AML-193 (cell line): ENCODE measurements at regions not wholly inside any gene's neighbourhood (a gene's known extent, or its start where the extent isn't known, plus 50 kb on each side); places are given as distances from the start of the nearest gene placed in this dataset.
"Not testable (repeated sequence)": the region's sequence is repeated elsewhere in the genome, so short reads cannot be mapped to it uniquely, and the experiment has no call there.

Experiments used
- DNase-seq, 2 experiments: peaks; one replicate each; lab custom pipeline; 2025; lab: John Stamatoyannopoulos, UW

DNA sequence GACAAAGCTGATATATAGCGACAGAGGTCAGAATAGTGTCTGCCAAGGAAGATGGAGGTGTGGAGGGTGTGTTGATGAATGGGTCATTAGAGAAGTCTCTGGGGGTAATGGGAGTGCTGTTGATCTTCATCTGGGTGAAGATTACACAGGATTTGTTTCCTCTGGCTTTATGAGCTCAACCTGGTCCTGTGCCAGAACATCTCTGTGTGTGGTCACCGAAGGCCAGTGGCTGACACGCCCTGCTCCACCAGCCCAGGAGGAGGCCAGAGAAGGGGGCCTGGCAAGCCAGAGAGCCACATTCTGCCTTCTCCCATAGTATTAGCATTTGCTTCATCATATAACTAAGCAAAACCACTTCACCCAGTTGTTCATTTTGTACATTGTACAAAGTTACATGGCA, 121.1 kb downstream of the ZNF621 start:
- DNase-seq: no peak

DNA sequence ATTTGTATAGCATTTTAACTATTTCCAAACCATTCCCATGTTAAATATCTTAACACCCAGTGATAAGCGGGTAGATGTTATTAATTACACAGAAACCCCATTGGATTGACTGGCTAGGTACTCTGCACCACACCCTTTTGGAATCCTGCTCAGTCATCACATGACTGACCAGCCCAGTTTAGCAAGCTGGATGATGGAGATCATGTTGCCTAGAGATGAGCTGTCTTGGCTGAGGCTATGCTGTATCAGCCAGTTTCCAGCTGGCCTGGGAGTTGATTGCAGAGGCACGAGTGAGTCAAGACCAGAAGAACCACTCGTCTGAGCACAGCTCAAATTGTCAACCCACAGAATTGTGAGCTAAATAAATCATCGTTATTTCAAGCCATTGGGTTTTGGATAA, 124.6 kb downstream of the ZNF621 start:
- no peak for DNase-seq

- no peak for DNase-seq
These were observed 127.3 kb downstream of the ZNF621 start for GRCh38 chr3:40652072-40652471.

GRCh38 chr3:40653001-40653400, 128.2 kb downstream of the ZNF621 start:
- DNase-seq: no peak

DNA sequence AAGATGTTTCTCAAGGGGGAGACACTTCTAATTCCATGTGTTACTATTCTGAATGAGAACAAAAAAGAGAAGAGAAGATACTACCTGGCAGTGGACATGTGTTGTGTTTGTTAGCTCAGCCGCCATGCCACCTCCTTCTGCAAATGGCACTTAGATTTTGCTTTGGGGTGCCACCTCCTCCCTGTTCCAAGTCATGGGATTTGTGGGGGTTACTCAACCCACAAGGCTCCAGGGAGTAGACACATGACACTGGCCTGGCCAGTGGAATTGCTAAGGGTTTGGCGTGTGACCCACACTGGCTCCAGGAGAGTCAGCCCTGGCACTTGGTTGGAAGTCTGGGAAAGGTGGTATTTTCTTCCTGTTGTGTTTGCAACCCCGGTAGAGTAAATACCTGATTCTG, 129.1 kb downstream of the ZNF621 start:
- DNase-seq: no peak

- DNase-seq: no peak
These were observed 130.8 kb downstream of the ZNF621 start for GRCh38 chr3:40655551-40655950.

DNA sequence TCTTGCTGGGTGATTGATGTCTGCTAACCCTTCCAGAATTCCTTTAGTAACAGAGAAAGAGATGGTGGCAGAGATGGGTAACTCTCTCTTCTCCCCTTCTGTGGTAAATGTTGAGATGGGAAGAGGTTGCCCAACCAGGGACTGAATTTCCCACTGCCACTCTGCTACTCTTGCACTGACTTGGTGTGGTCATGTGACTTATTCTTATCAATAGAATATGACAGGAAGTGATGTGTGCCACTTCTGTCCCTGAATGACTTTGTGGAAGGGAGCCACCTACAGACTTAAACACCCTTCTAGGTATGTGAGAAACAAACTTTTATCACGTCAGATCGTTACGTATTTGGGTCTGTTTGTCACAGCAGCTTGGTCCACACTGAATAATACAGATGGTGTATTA, 132.9 kb downstream of the ZNF621 start:
- DNase-seq: no peak

- DNase-seq: no peak
These were observed 133.5 kb downstream of the ZNF621 start for GRCh38 chr3:40658305-40658704.

DNA sequence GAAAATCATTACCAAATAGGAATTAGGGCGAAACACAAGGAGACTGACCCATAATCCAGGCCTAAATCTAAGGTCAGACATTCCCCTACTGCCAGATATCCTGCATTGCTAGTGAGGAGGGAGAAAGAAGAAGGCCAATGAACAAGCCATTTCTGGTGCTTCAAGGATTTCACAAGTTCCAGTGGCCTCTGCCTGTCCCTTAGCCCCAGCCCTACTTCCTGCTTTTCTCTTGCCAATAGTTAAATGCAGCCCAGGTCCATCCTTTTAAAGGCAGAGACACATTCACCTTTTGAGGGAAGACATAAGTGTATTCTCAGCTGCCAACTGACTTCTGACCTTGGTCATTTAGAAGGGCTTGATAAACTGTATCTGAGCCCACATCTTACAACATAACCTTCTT, 135.8 kb downstream of the ZNF621 start:
- DNase-seq: peak in 1 of 2 experiments; percentile 10

DNA sequence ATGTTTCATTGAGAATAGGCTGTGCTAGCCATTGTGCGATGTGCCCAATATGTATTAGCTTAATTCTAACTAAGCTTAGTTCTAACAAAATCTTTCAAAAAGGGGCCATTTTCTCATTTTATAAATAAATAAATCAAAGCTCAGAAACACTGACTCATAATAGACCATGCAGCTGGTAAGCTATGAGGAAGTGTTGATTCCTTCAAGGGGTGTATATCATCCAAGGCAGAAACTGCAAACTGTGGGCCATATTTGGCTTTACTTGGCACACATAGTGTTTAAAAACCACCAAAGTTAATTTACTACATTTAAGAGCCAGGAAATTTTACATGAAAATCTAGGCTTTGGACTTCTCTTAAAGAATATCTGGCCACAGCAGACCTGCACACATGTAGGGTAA, 136.5 kb downstream of the ZNF621 start:
- no peak for DNase-seq

GRCh38 chr3:40663280-40663679, 138.5 kb downstream of the ZNF621 start:
- no peak for DNase-seq

- no peak for DNase-seq
These were observed 144.4 kb downstream of the ZNF621 start for GRCh38 chr3:40669176-40669575.

DNA sequence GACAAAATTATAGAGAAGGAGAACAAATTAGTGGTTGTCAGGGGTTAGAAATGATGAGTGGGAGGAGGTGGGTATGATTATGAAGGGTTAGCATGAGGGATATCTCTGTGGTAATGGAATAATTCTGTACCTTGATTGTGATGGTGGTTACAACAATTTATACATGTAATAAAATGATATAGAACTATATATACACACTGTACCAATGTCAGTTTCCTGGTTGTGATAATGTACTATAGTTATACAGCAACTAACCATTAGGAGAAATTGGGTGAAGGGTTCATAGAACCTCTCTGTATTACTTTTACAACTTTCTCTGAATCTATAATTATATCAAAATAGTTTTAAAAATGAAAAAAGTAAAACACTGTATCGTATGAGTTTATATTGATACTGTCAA, 148.1 kb downstream of the ZNF621 start:
- DNase-seq: no peak

DNA sequence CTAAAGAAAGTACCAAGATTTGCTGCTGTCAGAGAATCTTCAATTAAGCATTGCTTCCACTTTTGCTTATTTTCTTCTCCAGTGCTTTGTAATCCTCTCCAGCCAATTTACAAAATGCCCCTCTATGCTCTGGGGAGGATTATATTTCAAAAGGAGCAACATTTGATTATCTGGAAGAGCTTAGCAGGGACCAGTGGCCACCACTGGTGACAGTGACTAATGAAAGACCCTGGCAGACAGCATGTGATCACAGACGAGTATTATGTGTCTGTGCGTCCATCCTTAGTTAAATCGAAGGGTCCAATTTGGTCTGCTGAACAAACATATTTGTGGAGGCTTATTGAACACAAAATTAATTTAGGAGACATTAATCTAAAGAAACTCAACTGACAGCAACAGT, 152.6 kb downstream of the ZNF621 start:
- DNase-seq: no peak

DNA sequence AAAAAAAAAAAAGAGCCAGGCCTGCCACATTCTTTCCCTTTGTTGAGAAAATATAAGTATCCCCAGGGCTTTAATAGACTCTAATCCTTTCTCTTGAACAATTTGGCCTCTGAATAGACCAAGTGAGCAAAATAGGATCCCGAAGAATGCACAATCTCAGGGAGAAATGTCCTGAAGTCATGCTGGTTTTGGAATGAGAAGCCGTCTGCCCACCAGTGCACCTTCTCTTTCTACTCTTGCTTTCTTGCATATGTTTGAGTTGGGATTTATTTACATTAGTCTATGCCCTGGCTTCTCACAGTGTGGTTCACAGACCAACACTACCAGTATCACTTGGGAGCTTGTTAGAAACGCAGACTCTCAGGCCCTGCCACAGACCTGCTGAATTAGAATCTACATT, 153.0 kb downstream of the ZNF621 start:
- no peak for DNase-seq

GRCh38 chr3:40679290-40679689, 154.5 kb downstream of the ZNF621 start:
- no peak for DNase-seq

GRCh38 chr3:40680685-40681657, 156.2 kb downstream of the ZNF621 start:
- DNase-seq: no peak

DNA sequence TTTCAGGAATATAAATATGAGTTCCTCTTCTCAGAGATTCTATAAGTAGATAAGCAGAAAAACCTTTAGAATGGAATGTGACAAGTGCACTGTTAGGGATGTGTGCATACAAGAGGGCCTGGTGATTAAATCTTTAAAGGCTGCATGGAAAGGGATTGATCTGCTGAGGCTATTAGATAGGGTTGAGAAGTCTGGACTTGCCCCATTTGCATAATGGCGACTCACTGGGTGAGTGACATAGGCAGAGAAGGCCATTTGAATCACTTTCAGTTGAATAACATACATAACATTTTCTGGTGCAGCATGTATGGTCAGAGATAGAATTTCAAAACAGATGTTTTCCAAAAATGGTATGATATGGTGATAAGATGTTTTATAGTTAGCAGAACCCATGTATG, 156.9 kb downstream of the ZNF621 start:
- no peak for DNase-seq

DNA sequence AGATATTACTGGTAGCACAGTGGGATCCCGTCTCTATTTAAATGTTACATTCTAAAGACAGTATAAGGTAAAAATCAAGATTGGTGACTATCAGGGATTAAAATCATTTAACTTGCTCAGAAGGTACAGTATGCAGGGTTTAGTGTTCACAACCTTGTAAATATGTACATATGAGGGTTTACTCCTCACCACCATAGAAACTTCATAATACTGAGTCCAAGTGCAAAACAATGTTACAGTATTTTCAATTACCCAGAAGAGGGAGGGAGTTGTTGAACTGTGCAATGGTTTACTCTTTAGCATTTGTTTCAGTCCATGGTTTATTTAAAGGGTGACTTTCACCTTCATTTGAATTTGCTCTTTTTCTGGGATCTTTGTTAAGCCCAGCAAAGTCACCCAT, 165.1 kb downstream of the ZNF621 start:
- no peak for DNase-seq

DNA sequence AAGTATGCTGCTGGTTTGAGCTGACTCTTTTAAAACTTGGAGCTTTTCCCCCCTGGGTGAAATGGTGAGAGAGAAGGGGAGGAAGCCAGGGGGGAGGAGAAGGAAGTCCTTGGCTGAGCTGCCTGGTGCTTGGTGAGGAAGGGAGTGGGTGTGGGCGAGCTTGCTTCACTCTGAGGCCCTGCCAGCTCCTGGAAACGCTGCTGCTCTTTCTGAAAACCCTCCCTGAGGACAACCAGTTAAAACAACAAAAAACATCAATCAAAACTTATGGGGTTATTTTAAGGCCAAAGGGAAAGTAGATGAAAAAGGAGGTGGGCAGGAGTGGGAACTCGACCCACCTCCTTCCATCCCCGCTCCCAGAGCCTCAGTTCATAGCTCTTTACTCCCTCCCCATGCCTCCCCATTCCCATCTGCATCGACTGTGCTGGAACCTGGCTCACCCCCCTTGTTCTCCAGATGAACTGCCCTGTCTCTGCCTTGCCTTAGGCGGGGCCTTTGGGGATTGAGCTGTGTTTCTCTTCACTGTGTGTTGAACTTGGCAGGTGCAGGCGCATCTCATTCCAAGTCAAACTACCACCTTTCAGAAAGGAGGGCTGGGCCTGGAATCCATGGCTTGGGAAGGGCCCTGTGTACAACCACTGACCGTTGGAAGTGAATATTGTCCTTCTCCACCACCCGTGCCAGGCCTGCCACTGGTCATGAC, 166.1 kb downstream of the ZNF621 start:
- no peak for DNase-seq

DNA sequence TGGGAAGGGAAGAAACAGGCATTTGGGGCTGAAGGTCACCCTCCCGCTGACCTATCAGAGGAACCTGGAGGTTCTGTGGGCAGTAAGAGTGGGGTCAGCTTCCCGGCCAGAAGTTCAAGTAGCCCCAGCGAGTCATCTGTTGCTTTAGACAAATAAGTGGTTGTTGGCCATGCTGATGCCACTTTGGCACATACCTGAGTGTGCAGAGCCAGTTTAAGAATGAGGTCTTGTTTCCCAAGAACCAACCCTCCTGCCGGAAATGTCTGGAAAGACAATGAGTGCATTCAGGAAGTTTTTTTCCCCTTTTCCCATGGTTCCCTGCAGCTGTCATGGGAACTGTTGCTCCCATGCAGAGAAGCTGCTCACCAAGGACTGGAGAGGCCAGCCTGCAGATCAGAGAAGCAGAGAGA, 166.7 kb downstream of the ZNF621 start:
- no peak for DNase-seq

GRCh38 chr3:40695848-40696247, 171.1 kb downstream of the ZNF621 start:
- no peak for DNase-seq

DNA sequence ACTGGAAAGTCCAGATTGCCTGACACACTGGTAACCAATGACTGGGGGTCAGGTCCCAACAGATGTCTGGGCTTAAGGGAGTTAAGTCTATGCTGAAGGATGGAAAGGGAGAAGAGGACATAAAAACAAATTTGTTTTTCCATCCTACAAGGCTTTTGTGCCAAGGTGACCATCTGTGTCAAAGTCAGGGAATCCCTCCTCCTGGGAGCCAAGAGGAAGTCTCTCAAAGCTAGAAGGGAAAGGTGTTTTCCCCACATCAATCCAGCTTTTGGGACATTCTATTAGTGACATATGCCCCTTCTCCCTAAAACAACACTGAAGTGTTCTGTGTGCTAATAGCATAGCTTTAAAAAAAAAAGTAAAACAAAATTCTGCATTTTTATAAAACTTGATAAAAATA, 173.9 kb downstream of the ZNF621 start:
- DNase-seq: not testable (repeated sequence)
